SK-N-MC (cell line): ENCODE measurements at regions not wholly inside any gene's neighbourhood (a gene's known extent, or its start where the extent isn't known, plus 50 kb on each side); places are given as distances from the start of the nearest gene placed in this dataset.

Source experiments
- EZH2 ChIP-seq: fragments of 200-600 bp; sonication (generic); IDR thresholded peaks from one replicate; pipeline ENCODE4 v1.6.1; 2017; ENCODE audit warnings: antibody characterized with exemption
- FOXP2 ChIP-seq: optimal IDR thresholded peaks from 2 replicates; pipeline ENCODE3; 2011; ENCODE audit warnings: mild to moderate bottlenecking, moderate library complexity; ENCODE audit not compliant: insufficient read depth; ENCODE audit errors: extremely low read length, control extremely low read depth
- POLR2AphosphoS5 ChIP-seq: IDR thresholded peaks from 2 replicates; pipeline ENCODE4 v1.6.1; 2012; ENCODE audit warnings: mild to moderate bottlenecking, low read depth, low read length, borderline replicate concordance

- TF ChIP-seq EZH2 (no peak), POLR2AphosphoS5 (no peak), FOXP2 (no peak)
Observed at GRCh38 chr18:41805341-41805740, 149.7 kb upstream of the PIK3C3 start.
